ENCODE measurements at regions not wholly inside any gene's neighbourhood (a gene's known extent, or its start where the extent isn't known, plus 50 kb on each side); places are given as distances from the start of the nearest gene placed in this dataset.
"Not testable (repeated sequence)": the region's sequence is repeated elsewhere in the genome, so short reads cannot be mapped to it uniquely, and the experiment has no call there.

DNA sequence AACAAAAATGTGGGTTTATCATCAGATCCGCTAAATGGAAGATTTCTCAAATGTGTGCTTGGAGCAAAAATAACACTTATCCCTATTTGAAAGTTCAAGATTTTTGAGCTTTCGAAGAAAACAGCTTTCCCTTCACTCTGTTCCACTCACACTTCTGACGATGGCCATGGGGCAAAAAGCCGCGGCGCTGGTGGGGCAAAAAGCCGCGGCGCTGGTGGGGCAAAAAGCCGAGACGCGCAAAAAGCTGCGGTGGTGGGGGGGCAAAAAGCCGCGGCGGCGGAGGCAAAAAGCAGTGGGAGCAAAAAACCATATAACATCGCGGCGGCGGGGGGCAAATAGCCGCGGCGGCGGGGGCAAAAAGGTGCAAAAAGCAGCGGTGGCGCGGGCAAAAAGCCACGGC lies 1631.5 kb downstream of the RPIA start:
- TF ChIP-seq, protein P1, sequence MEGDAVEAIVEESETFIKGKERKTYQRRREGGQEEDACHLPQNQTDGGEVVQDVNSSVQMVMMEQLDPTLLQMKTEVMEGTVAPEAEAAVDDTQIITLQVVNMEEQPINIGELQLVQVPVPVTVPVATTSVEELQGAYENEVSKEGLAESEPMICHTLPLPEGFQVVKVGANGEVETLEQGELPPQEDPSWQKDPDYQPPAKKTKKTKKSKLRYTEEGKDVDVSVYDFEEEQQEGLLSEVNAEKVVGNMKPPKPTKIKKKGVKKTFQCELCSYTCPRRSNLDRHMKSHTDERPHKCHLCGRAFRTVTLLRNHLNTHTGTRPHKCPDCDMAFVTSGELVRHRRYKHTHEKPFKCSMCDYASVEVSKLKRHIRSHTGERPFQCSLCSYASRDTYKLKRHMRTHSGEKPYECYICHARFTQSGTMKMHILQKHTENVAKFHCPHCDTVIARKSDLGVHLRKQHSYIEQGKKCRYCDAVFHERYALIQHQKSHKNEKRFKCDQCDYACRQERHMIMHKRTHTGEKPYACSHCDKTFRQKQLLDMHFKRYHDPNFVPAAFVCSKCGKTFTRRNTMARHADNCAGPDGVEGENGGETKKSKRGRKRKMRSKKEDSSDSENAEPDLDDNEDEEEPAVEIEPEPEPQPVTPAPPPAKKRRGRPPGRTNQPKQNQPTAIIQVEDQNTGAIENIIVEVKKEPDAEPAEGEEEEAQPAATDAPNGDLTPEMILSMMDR (IDR thresholded peaks at IDR 0.05), result not testable (repeated sequence)
- TF ChIP-seq EZH2, EZH2phosphoT487 (IDR thresholded peaks at IDR 0.05): not testable (repeated sequence)
